ENCODE measurements at regions not wholly inside any gene's neighbourhood (a gene's known extent, or its start where the extent isn't known, plus 50 kb on each side); places are given as distances from the start of the nearest gene placed in this dataset.

DNA sequence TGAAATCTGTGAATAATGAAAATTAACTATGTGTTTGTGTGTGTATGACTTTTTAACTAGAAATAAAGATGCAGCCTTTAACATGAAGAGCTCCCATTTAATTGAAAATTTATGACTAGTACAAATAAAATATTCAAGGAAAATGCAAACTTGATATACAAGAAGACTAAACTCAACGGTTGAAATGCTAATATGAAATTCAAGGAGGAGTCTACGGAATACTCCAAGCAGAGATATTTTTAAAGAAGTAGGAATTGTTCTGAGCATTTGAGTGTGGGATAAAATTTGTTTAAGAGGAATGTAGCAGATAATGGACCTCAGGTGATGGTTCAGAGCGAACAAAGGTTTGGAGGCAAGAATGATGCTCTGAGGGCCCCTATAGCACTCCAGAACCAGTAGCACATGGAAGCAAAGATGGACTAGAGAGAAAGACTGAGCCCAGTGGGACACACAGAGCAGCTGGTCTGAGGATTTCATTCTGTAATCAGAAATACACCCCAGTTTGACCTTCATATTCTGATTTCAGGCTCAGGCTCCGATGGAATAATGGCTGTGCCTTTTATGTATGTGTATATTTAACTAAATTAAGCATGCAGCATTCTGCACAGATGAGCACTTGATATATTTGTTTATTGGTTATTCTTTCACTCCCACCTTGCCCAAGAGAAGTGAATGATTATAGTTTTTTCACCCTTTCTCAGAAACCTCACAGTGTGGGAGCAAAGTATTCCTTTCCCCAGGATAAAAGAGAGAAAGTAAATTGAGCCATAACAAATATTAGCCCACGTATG is 227.1 kb downstream of the ZPLD1 start:
- TF ChIP-seq, protein P1, sequence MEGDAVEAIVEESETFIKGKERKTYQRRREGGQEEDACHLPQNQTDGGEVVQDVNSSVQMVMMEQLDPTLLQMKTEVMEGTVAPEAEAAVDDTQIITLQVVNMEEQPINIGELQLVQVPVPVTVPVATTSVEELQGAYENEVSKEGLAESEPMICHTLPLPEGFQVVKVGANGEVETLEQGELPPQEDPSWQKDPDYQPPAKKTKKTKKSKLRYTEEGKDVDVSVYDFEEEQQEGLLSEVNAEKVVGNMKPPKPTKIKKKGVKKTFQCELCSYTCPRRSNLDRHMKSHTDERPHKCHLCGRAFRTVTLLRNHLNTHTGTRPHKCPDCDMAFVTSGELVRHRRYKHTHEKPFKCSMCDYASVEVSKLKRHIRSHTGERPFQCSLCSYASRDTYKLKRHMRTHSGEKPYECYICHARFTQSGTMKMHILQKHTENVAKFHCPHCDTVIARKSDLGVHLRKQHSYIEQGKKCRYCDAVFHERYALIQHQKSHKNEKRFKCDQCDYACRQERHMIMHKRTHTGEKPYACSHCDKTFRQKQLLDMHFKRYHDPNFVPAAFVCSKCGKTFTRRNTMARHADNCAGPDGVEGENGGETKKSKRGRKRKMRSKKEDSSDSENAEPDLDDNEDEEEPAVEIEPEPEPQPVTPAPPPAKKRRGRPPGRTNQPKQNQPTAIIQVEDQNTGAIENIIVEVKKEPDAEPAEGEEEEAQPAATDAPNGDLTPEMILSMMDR (IDR thresholded peaks at IDR 0.05): no peak
- TF ChIP-seq ZFX (IDR thresholded peaks at IDR 0.05; ENCODE audit: borderline replicate concordance): no peak

Measured in 22Rv1 (cell line).